Thyroid gland (tissue), 4 donors: ENCODE measurements at regions not wholly inside any gene's neighbourhood (a gene's known extent, or its start where the extent isn't known, plus 50 kb on each side); places are given as distances from the start of the nearest gene placed in this dataset.

ENCODE experiments used
- POLR2A ChIP-seq, 2 donors: fragments of 450-650 bp; IDR thresholded peaks; one replicate each; pipeline ENCODE4 v1.6.1; 2017; ENCODE audit warnings: antibody characterized with exemption in 2 of 2, mild to moderate bottlenecking in 2 of 2, moderate library complexity in 1 of 2
- TF ChIP-seq, protein P1 (sequence below), 6 experiments: fragments of 200-600 bp in 3 of 6; fragments of 450-650 bp in 3 of 6; sonication (generic) in 3 of 6; IDR thresholded peaks; one replicate each; pipeline ENCODE4 v1.5.1; 2016 to 2019; ENCODE audit warnings: antibody characterized with exemption in 6 of 6, mild to moderate bottlenecking in 2 of 6, inconsistent platforms in 1 of 6, moderate library complexity in 1 of 6

DNA sequence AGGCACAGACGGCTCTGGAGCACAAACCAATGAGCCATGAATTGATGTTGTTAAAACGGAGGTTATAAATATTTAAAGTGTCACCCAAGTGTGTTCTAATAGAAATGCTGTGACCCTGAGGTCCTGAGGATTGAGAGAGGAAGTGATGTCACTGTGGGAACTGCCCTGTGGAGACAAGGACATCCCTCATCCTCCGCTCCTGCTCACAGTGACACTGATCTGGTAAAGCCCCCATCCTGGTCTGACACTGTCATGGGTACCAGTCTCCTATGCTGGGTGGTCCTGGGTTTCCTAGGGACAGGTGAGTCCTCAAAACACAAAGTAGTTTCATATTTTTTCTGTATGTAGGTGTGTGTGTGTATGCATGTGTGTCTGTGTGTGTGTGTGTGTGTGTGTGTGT is 237.9 kb upstream of the PRSS1 start:
- TF ChIP-seq, protein P1, sequence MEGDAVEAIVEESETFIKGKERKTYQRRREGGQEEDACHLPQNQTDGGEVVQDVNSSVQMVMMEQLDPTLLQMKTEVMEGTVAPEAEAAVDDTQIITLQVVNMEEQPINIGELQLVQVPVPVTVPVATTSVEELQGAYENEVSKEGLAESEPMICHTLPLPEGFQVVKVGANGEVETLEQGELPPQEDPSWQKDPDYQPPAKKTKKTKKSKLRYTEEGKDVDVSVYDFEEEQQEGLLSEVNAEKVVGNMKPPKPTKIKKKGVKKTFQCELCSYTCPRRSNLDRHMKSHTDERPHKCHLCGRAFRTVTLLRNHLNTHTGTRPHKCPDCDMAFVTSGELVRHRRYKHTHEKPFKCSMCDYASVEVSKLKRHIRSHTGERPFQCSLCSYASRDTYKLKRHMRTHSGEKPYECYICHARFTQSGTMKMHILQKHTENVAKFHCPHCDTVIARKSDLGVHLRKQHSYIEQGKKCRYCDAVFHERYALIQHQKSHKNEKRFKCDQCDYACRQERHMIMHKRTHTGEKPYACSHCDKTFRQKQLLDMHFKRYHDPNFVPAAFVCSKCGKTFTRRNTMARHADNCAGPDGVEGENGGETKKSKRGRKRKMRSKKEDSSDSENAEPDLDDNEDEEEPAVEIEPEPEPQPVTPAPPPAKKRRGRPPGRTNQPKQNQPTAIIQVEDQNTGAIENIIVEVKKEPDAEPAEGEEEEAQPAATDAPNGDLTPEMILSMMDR (IDR thresholded peaks at IDR 0.05) = no peak
- TF ChIP-seq POLR2A (IDR thresholded peaks at IDR 0.05) = no peak
